Parathyroid adenoma (tissue), 2 donors: ENCODE measurements at regions not wholly inside any gene's neighbourhood (a gene's known extent, or its start where the extent isn't known, plus 50 kb on each side); places are given as distances from the start of the nearest gene placed in this dataset.

Experiments
- H2AFZ ChIP-seq: fragments of 300-600 bp; sonication (generic); one replicate; pipeline ENCODE4 v1.7.0; 2017; ENCODE audit warnings: antibody characterized with exemption, mild to moderate bottlenecking
- H3K27ac ChIP-seq: fragments of 300-600 bp; sonication (generic); one replicate; pipeline ENCODE4 v1.7.0; 2017
- H3K27me3 ChIP-seq: fragments of 300-600 bp; sonication (generic); one replicate; pipeline ENCODE4 v1.7.0; 2017; ENCODE audit warnings: low read length; ENCODE audit not compliant: control insufficient read depth, insufficient read depth
- H3K36me3 ChIP-seq: fragments of 300-600 bp; sonication (generic); one replicate; pipeline ENCODE4 v1.7.0; 2017; ENCODE audit warnings: low read length; ENCODE audit not compliant: control insufficient read depth, insufficient read depth
- H3K4me1 ChIP-seq: fragments of 300-600 bp; sonication (generic); one replicate; pipeline ENCODE4 v1.7.0; 2017; ENCODE audit warnings: control low read depth
- H3K4me2 ChIP-seq: fragments of 300-600 bp; sonication (generic); one replicate; pipeline ENCODE4 v1.7.0; 2017; ENCODE audit warnings: low read length
- H3K4me3 ChIP-seq: fragments of 300-600 bp; sonication (generic); one replicate; pipeline ENCODE4 v1.7.0; 2017; ENCODE audit warnings: low read depth, low read length
- H3K79me2 ChIP-seq: fragments of 300-600 bp; sonication (generic); one replicate; pipeline ENCODE4 v1.7.0; 2017; ENCODE audit warnings: control low read depth
- H3K9ac ChIP-seq: fragments of 300-600 bp; sonication (generic); one replicate; pipeline ENCODE4 v1.7.0; 2017; ENCODE audit warnings: mild to moderate bottlenecking
- H3K9me3 ChIP-seq: fragments of 300-600 bp; sonication (generic); one replicate; pipeline ENCODE4 v1.7.0; 2017; ENCODE audit warnings: low read length; ENCODE audit not compliant: control insufficient read depth
- TF ChIP-seq, protein P1 (sequence below): fragments of 300-600 bp; sonication (generic); IDR thresholded peaks from one replicate; pipeline ENCODE4 v1.7.0; 2017; ENCODE audit warnings: antibody characterized with exemption, mild to moderate bottlenecking
- donor health status: primary hyperparathyroidism.

GRCh38 chr10:30127120-30127541 is 67.7 kb upstream of the JCAD start:
- TF ChIP-seq, protein P1, sequence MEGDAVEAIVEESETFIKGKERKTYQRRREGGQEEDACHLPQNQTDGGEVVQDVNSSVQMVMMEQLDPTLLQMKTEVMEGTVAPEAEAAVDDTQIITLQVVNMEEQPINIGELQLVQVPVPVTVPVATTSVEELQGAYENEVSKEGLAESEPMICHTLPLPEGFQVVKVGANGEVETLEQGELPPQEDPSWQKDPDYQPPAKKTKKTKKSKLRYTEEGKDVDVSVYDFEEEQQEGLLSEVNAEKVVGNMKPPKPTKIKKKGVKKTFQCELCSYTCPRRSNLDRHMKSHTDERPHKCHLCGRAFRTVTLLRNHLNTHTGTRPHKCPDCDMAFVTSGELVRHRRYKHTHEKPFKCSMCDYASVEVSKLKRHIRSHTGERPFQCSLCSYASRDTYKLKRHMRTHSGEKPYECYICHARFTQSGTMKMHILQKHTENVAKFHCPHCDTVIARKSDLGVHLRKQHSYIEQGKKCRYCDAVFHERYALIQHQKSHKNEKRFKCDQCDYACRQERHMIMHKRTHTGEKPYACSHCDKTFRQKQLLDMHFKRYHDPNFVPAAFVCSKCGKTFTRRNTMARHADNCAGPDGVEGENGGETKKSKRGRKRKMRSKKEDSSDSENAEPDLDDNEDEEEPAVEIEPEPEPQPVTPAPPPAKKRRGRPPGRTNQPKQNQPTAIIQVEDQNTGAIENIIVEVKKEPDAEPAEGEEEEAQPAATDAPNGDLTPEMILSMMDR, result no peak
- no peaks in the 10 kb centered on the region for H3K79me2 ChIP-seq
- H3K27me3 ChIP-seq, result no peaks in the 10 kb centered on the region
- H3K4me3 ChIP-seq, result no peak overlapping the region
- H2AFZ ChIP-seq, result no peak overlapping the region
- no peaks in the 10 kb centered on the region for H3K9me3 ChIP-seq
- no peak overlapping the region for H3K4me2 ChIP-seq
- H3K36me3 ChIP-seq, result no peaks in the 10 kb centered on the region
- no peaks in the 10 kb centered on the region for H3K4me1 ChIP-seq
- H3K9ac ChIP-seq, result no peak overlapping the region
- no peak overlapping the region for H3K27ac ChIP-seq

GRCh38 chr10:30125496-30125895 is 66.1 kb upstream of the JCAD start:
- no peak overlapping the region for H3K27ac ChIP-seq
- H3K36me3 ChIP-seq, result no peaks in the 10 kb centered on the region
- TF ChIP-seq, protein P1, result no peak
- no peak overlapping the region for H3K4me2 ChIP-seq
- H3K27me3 ChIP-seq, result no peaks in the 10 kb centered on the region
- no peak overlapping the region for H3K4me3 ChIP-seq
- no peaks in the 10 kb centered on the region for H3K4me1 ChIP-seq
- no peaks in the 10 kb centered on the region for H3K9me3 ChIP-seq
- H2AFZ ChIP-seq, result no peak overlapping the region
- H3K79me2 ChIP-seq, result no peaks in the 10 kb centered on the region
- no peak overlapping the region for H3K9ac ChIP-seq

DNA sequence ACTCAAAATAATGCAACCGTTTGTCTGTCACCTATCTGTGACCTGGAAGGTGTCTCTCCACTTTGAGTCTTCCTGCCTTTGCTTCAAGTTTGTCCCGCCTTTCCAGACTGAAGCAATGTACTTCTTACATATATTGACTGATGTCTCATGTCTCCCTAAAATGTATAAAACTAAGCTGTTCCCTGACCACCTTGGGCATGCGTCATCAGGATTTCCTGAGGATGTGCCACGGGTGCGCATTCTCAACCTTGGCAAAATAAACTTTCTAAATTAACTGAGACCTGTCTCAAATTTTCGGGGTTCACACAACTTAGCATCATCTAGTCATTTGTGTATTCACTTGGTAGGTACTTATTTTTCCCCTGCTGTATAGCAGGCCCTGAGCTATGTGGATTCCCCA is 65.3 kb upstream of the JCAD start:
- TF ChIP-seq, protein P1, result no peak
- Histone ChIP-seq H3K9ac (no peak overlapping the region), H3K27ac (no peak overlapping the region), H3K27me3 (no peaks in the 10 kb centered on the region), H3K36me3 (no peaks in the 10 kb centered on the region), H3K4me3 (no peak overlapping the region), H3K9me3 (no peaks in the 10 kb centered on the region), H3K4me1 (no peaks in the 10 kb centered on the region), H3K4me2 (no peak overlapping the region), H3K79me2 (no peaks in the 10 kb centered on the region), H2AFZ (no peak overlapping the region)

DNA sequence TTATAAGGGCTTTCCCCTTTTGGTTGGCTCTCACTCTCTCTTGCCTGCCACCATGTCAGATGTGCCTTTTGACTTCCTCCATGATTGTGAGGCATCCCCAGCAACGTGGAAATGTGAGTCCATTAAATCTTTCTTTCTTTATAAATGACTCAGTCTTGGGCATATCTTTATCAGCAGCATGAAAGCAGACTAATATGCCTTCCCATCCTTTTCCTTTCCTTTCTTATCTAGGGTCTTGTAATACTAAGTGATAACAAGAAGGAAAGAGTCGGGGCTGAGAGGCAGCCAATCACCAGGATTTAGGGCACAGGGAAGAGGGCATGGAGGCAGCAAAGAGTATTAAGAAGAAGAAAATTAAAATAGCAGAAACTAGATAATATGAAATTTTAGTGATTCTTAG is 62.0 kb upstream of the JCAD start:
- H3K9ac ChIP-seq, result no peak overlapping the region
- no peak overlapping the region for H3K4me2 ChIP-seq
- no peak overlapping the region for H3K4me3 ChIP-seq
- H3K9me3 ChIP-seq, result no peaks in the 10 kb centered on the region
- TF ChIP-seq, protein P1, result no peak
- H3K27ac ChIP-seq, result no peak overlapping the region
- no peaks in the 10 kb centered on the region for H3K4me1 ChIP-seq
- H3K36me3 ChIP-seq, result no peaks in the 10 kb centered on the region
- no peaks in the 10 kb centered on the region for H3K79me2 ChIP-seq
- H3K27me3 ChIP-seq, result no peaks in the 10 kb centered on the region
- H2AFZ ChIP-seq, result no peak overlapping the region

- H3K27ac ChIP-seq, result no peak overlapping the region
- TF ChIP-seq, protein P1, result no peak
Observed at GRCh38 chr10:30118590-30118989, 59.2 kb upstream of the JCAD start.

More at GRCh38 chr10:30118590-30118989, 59.2 kb upstream of the JCAD start:
- H3K4me3 ChIP-seq, result no peak overlapping the region
- H3K4me1 ChIP-seq, result peaks cover 5% of the 10 kb centered on the region
- H3K4me2 ChIP-seq, result no peak overlapping the region
- H3K9me3 ChIP-seq, result no peaks in the 10 kb centered on the region
- no peaks in the 10 kb centered on the region for H3K36me3 ChIP-seq
- H3K27me3 ChIP-seq, result no peaks in the 10 kb centered on the region
- H3K79me2 ChIP-seq, result no peaks in the 10 kb centered on the region
- H3K9ac ChIP-seq, result no peak overlapping the region
- no peak overlapping the region for H2AFZ ChIP-seq
